ENCODE measurements at regions not wholly inside any gene's neighbourhood (a gene's known extent, or its start where the extent isn't known, plus 50 kb on each side); places are given as distances from the start of the nearest gene placed in this dataset.

GRCh38 chr1:30144831-30145230 lies 578.6 kb downstream of the MATN1 start:
- no peaks in the 10 kb centered on the region for H3K36me3 ChIP-seq
- TF ChIP-seq, protein P1, sequence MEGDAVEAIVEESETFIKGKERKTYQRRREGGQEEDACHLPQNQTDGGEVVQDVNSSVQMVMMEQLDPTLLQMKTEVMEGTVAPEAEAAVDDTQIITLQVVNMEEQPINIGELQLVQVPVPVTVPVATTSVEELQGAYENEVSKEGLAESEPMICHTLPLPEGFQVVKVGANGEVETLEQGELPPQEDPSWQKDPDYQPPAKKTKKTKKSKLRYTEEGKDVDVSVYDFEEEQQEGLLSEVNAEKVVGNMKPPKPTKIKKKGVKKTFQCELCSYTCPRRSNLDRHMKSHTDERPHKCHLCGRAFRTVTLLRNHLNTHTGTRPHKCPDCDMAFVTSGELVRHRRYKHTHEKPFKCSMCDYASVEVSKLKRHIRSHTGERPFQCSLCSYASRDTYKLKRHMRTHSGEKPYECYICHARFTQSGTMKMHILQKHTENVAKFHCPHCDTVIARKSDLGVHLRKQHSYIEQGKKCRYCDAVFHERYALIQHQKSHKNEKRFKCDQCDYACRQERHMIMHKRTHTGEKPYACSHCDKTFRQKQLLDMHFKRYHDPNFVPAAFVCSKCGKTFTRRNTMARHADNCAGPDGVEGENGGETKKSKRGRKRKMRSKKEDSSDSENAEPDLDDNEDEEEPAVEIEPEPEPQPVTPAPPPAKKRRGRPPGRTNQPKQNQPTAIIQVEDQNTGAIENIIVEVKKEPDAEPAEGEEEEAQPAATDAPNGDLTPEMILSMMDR (IDR thresholded peaks at IDR 0.05) = no peak
- no peak for TF ChIP-seq POLR2AphosphoS5 (IDR thresholded peaks at IDR 0.05)
- TF ChIP-seq POLR2A (IDR thresholded peaks at IDR 0.05; ENCODE audit: low read depth) = no peak
- TF ChIP-seq EP300 (IDR thresholded peaks at IDR 0.05) = no peak
- H3K27me3 ChIP-seq = peaks cover 0 to 45% (median 0%) of the 10 kb centered on the region in 4 donors
- H3K4me1 ChIP-seq = no peaks in the 10 kb centered on the region
- no peak overlapping the region for H3K4me3 ChIP-seq
- no peak overlapping the region for H3K27ac ChIP-seq (replicated peaks in 1 of 4)
- 93% methylated on average over 1 of the region's 1 CpG for WGBS
- intact Hi-C loops (cut with DNase I) = no loop called here
- H3K9me3 ChIP-seq = no peaks in the 10 kb centered on the region
- DNase-seq (ENCODE audit: extremely low spot score) = no peak

DNA sequence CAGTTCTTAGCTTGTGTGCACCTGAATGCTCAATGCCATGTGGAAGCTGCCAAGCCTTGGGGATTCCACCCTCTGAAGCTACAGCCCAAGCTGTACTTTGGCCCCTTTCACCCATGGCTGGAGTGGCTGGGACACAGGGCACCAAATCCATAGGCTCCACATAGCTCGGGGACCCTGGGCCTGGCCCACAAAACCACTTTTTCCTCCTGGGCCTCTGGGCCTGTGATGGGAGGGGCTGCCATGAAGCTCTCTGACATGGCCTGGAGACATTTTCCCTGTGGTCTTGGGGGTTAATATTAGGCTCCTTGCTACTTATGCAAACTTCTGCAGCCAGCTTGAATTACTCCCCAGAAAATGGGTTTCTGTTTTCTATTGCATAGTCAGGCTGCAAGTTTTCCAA lies 579.9 kb downstream of the MATN1 start:
- Histone ChIP-seq H3K27ac (replicated peaks in 1 of 4) (no peak overlapping the region), H3K4me1 (no peaks in the 10 kb centered on the region), H3K4me3 (no peak overlapping the region), H3K9me3 (no peaks in the 10 kb centered on the region), H3K27me3 (peaks cover 0 to 49% (median 0%) of the 10 kb centered on the region in 4 donors), H3K36me3 (no peaks in the 10 kb centered on the region)
- TF ChIP-seq, protein P1 (IDR thresholded peaks at IDR 0.05) = no peak
- no peak for TF ChIP-seq POLR2AphosphoS5 (IDR thresholded peaks at IDR 0.05)
- no peak for TF ChIP-seq POLR2A (IDR thresholded peaks at IDR 0.05; ENCODE audit: low read depth)
- no peak for TF ChIP-seq EP300 (IDR thresholded peaks at IDR 0.05)
- DNase-seq (ENCODE audit: extremely low spot score) = no peak
- WGBS = 25% methylated on average over 1 of the region's 1 CpG
- intact Hi-C loops (cut with DNase I) = no loop called here

GRCh38 chr1:30140566-30140965 lies 582.8 kb downstream of the MATN1 start:
- DNase-seq (ENCODE audit: extremely low spot score) = no peak
- peaks cover 0 to 39% (median 0%) of the 10 kb centered on the region in 4 donors for H3K27me3 ChIP-seq
- H3K27ac ChIP-seq (replicated peaks in 1 of 4) = no peak overlapping the region
- TF ChIP-seq POLR2A (IDR thresholded peaks at IDR 0.05; ENCODE audit: low read depth) (no peak), POLR2AphosphoS5 (IDR thresholded peaks at IDR 0.05) (no peak), EP300 (IDR thresholded peaks at IDR 0.05) (no peak)
- TF ChIP-seq, protein P1 (IDR thresholded peaks at IDR 0.05) = no peak
- intact Hi-C loops (cut with DNase I) = no loop called here
- 86% methylated on average over 5 of the region's 7 CpGs for WGBS
- H3K4me1 ChIP-seq = no peaks in the 10 kb centered on the region
- H3K9me3 ChIP-seq = no peaks in the 10 kb centered on the region
- no peak overlapping the region for H3K4me3 ChIP-seq
- no peaks in the 10 kb centered on the region for H3K36me3 ChIP-seq

DNA sequence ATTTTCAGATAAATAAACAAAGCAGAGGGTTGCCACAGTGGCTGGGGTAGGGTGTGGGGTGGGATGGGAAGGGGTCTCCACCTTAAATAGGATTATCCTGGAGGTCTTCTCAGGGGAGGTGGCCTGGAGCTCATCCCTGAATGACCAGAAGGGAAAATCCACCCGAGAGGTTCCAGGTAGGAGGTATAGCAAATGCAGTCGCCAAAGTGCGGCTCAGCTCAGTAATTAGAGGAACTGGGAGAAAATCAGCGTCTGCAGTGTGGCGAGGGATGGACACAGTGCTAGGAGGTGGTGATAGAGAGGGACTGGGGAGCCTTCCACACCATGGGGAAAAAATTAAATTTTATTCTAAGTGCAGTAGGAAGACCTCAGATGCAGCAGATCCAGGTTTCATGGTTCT lies 584.5 kb downstream of the MATN1 start:
- no peak overlapping the region for H3K4me3 ChIP-seq
- no peaks in the 10 kb centered on the region for H3K9me3 ChIP-seq
- intact Hi-C loops (cut with DNase I) = no loop called here
- H3K27ac ChIP-seq (replicated peaks in 1 of 4) = no peak overlapping the region
- 92% methylated on average over 5 of the region's 5 CpGs for WGBS
- H3K27me3 ChIP-seq = peaks cover 0 to 25% (median 0%) of the 10 kb centered on the region in 4 donors
- no peaks in the 10 kb centered on the region for H3K4me1 ChIP-seq
- H3K36me3 ChIP-seq = no peaks in the 10 kb centered on the region
- DNase-seq (ENCODE audit: extremely low spot score) = no peak
- TF ChIP-seq, protein P1 (IDR thresholded peaks at IDR 0.05) = no peak
- TF ChIP-seq POLR2AphosphoS5 (IDR thresholded peaks at IDR 0.05) (no peak), POLR2A (IDR thresholded peaks at IDR 0.05; ENCODE audit: low read depth) (no peak), EP300 (IDR thresholded peaks at IDR 0.05) (no peak)

- H3K27me3 ChIP-seq = peaks cover 0 to 11% (median 0%) of the 10 kb centered on the region in 4 donors
- DNase-seq (ENCODE audit: extremely low spot score) = no peak
- TF ChIP-seq POLR2AphosphoS5 (IDR thresholded peaks at IDR 0.05) (no peak), EP300 (IDR thresholded peaks at IDR 0.05) (no peak), POLR2A (IDR thresholded peaks at IDR 0.05; ENCODE audit: low read depth) (no peak)
- TF ChIP-seq, protein P1 (IDR thresholded peaks at IDR 0.05) = no peak
- no peak overlapping the region for H3K27ac ChIP-seq (replicated peaks in 1 of 4)
- 78% methylated on average over 3 of the region's 3 CpGs for WGBS
- no peaks in the 10 kb centered on the region for H3K4me1 ChIP-seq
- H3K36me3 ChIP-seq = no peaks in the 10 kb centered on the region
- intact Hi-C loops (cut with DNase I) = no loop called here
- no peaks in the 10 kb centered on the region for H3K9me3 ChIP-seq
- no peak overlapping the region for H3K4me3 ChIP-seq
These were observed 586.4 kb downstream of the MATN1 start for GRCh38 chr1:30137001-30137400.

All from esophagus muscularis mucosa (tissue), 4 donors.